ENCODE measurements at regions not wholly inside any gene's neighbourhood (a gene's known extent, or its start where the extent isn't known, plus 50 kb on each side); places are given as distances from the start of the nearest gene placed in this dataset.

DNA sequence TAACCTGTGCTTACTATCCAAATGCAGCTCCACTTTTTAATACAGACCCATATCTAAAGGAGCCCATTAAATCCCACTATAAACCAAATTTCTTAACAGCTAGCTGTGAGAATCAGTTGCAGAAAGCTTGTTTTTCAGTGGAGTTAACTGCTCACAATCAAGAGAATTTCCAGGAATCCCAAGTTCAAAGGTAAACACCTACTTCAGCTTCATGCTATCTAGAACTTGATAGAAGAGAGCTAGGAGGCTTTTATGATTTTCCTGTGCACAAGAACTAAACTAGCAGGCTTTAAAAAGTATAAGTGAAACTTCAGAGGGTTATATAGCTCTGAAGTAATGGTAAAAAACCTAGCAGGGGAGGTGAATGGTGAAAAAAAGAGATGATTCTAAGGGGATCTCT, 96.2 kb upstream of the PABPC4L start:
- peak in 1 of 2 donors; percentile 61 for DNase-seq
- Histone ChIP-seq H3K4me3 (ENCODE audit: low read depth in 1 of 3, low read length in 3 of 3) (no peak overlapping the region), H3K4me1 (ENCODE audit: control insufficient read depth in 3 of 3, insufficient read depth in 2 of 3, low read depth in 1 of 3, low read length in 2 of 3) (peaks cover 0 to 10% (median 0%) of the 10 kb centered on the region in 3 donors), H3K27ac (ENCODE audit: low read depth in 1 of 3, low read length in 2 of 3) (peak overlapping the region in 1 of 3 donors; percentile 42), H3K9me3 (ENCODE audit: control insufficient read depth in 2 of 2, insufficient read depth in 1 of 2, low read depth in 1 of 2, low read length in 1 of 2) (no peaks in the 10 kb centered on the region), H3K27me3 (ENCODE audit: control insufficient read depth in 3 of 3, insufficient read depth in 3 of 3, low read length in 3 of 3) (no peaks in the 10 kb centered on the region), H3K36me3 (ENCODE audit: control insufficient read depth in 3 of 3, insufficient read depth in 2 of 3, low read depth in 1 of 3, low read length in 3 of 3) (no peaks in the 10 kb centered on the region)
- no peak for FAIRE-seq

- DNase-seq (no peak), FAIRE-seq (no peak)
- no peaks in the 10 kb centered on the region for H3K36me3 ChIP-seq (ENCODE audit: control insufficient read depth in 3 of 3, insufficient read depth in 2 of 3, low read depth in 1 of 3, low read length in 3 of 3)
- no peak overlapping the region for H3K4me3 ChIP-seq (ENCODE audit: low read depth in 1 of 3, low read length in 3 of 3)
- 91 to 96% (median 94%) methylated on average over 2 of the region's 2 CpGs for WGBS, 3 donors
- H3K27ac ChIP-seq (ENCODE audit: low read depth in 1 of 3, low read length in 2 of 3): no peak overlapping the region
- H3K9me3 ChIP-seq (ENCODE audit: control insufficient read depth in 2 of 2, insufficient read depth in 1 of 2, low read depth in 1 of 2, low read length in 1 of 2): no peaks in the 10 kb centered on the region
- H3K27me3 ChIP-seq (ENCODE audit: control insufficient read depth in 3 of 3, insufficient read depth in 3 of 3, low read length in 3 of 3): no peaks in the 10 kb centered on the region
- H3K4me1 ChIP-seq (ENCODE audit: control insufficient read depth in 3 of 3, insufficient read depth in 2 of 3, low read depth in 1 of 3, low read length in 2 of 3): no peaks in the 10 kb centered on the region
Observed at GRCh38 chr4:134282680-134283079, 81.1 kb upstream of the PABPC4L start.

DNA sequence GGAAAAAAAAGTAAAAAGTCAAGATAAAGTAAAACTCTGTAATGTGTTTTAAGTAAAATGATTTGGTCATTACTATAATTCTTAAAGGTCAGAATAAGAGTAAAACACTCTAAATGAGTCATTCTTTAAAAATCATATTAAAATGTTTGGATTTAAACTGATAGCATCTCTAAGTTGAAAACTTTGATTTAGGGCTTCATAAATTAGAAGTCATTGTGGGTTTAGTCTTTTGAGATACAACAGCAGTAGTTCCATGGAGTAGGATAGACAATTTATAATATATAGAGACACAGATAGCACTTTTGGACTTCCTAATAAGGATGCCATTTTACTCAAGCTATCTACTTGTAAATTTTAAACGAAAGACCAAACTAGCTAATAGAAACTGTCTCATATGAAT, 77.1 kb upstream of the PABPC4L start:
- WGBS, 3 donors: 64 to 73% (median 65%) methylated on average over 1 of the region's 1 CpG
- Histone ChIP-seq H3K9me3 (ENCODE audit: control insufficient read depth in 2 of 2, insufficient read depth in 1 of 2, low read depth in 1 of 2, low read length in 1 of 2) (peaks cover 0 to 2% of the 10 kb centered on the region in 2 donors), H3K27ac (ENCODE audit: low read depth in 1 of 3, low read length in 2 of 3) (no peak overlapping the region), H3K4me1 (ENCODE audit: control insufficient read depth in 3 of 3, insufficient read depth in 2 of 3, low read depth in 1 of 3, low read length in 2 of 3) (no peaks in the 10 kb centered on the region), H3K36me3 (ENCODE audit: control insufficient read depth in 3 of 3, insufficient read depth in 2 of 3, low read depth in 1 of 3, low read length in 3 of 3) (no peaks in the 10 kb centered on the region), H3K27me3 (ENCODE audit: control insufficient read depth in 3 of 3, insufficient read depth in 3 of 3, low read length in 3 of 3) (no peaks in the 10 kb centered on the region), H3K4me3 (ENCODE audit: low read depth in 1 of 3, low read length in 3 of 3) (no peak overlapping the region)
- no peak for DNase-seq
- peak; percentile 55 for FAIRE-seq

GRCh38 chr4:134276476-134276875, 74.9 kb upstream of the PABPC4L start:
- Histone ChIP-seq H3K27me3 (ENCODE audit: control insufficient read depth in 3 of 3, insufficient read depth in 3 of 3, low read length in 3 of 3) (no peaks in the 10 kb centered on the region), H3K4me3 (ENCODE audit: low read depth in 1 of 3, low read length in 3 of 3) (no peak overlapping the region), H3K4me1 (ENCODE audit: control insufficient read depth in 3 of 3, insufficient read depth in 2 of 3, low read depth in 1 of 3, low read length in 2 of 3) (no peaks in the 10 kb centered on the region), H3K27ac (ENCODE audit: low read depth in 1 of 3, low read length in 2 of 3) (no peak overlapping the region), H3K36me3 (ENCODE audit: control insufficient read depth in 3 of 3, insufficient read depth in 2 of 3, low read depth in 1 of 3, low read length in 3 of 3) (no peaks in the 10 kb centered on the region), H3K9me3 (ENCODE audit: control insufficient read depth in 2 of 2, insufficient read depth in 1 of 2, low read depth in 1 of 2, low read length in 1 of 2) (peaks cover 0 to 2% of the 10 kb centered on the region in 2 donors)
- 70 to 78% (median 70%) methylated on average over 2 of the region's 2 CpGs for WGBS, 3 donors
- FAIRE-seq: no peak
- no peak for DNase-seq

DNA sequence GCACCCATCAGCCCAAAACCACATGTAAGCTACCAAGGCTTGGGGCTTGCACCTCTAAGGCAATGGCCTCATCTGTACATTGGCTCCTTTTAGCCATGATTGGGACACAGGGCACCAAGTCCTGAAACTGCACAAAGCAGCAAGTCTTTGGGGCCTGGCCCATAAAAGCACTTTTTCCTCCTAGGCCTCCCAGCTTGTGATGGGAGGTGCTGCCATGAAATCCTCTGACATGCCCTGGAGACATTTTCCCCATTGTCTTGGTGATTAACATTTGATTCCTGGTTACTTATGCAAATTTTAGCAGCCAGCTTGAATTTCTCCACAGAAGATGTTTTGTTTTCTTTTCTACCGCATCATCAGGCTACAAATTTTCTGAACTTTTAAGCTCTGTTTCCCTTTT, 58.5 kb upstream of the PABPC4L start:
- no peak overlapping the region for H3K27ac ChIP-seq (ENCODE audit: low read depth in 1 of 3, low read length in 2 of 3)
- 87 to 94% (median 90%) methylated on average over 1 of the region's 1 CpG for WGBS, 3 donors
- no peaks in the 10 kb centered on the region for H3K4me1 ChIP-seq (ENCODE audit: control insufficient read depth in 3 of 3, insufficient read depth in 2 of 3, low read depth in 1 of 3, low read length in 2 of 3)
- no peaks in the 10 kb centered on the region for H3K36me3 ChIP-seq (ENCODE audit: control insufficient read depth in 3 of 3, insufficient read depth in 2 of 3, low read depth in 1 of 3, low read length in 3 of 3)
- no peak overlapping the region for H3K4me3 ChIP-seq (ENCODE audit: low read depth in 1 of 3, low read length in 3 of 3)
- DNase-seq: no peak
- H3K9me3 ChIP-seq (ENCODE audit: control insufficient read depth in 2 of 2, insufficient read depth in 1 of 2, low read depth in 1 of 2, low read length in 1 of 2): peaks cover 0 to 10% of the 10 kb centered on the region in 2 donors
- FAIRE-seq: no peak
- H3K27me3 ChIP-seq (ENCODE audit: control insufficient read depth in 3 of 3, insufficient read depth in 3 of 3, low read length in 3 of 3): no peaks in the 10 kb centered on the region
